Ectodermal cell (in vitro differentiated cells): ENCODE measurements at regions not wholly inside any gene's neighbourhood (a gene's known extent, or its start where the extent isn't known, plus 50 kb on each side); places are given as distances from the start of the nearest gene placed in this dataset.
"Not testable (repeated sequence)": the region's sequence is repeated elsewhere in the genome, so short reads cannot be mapped to it uniquely, and the experiment has no call there.

ENCODE experiments used
- H3K27ac ChIP-seq: 2 replicates; pipeline ENCODE4 v1.7.0; 2013; ENCODE audit warnings: mild to moderate bottlenecking, low read depth, low read length; ENCODE audit not compliant: insufficient read depth, poor library complexity, severe bottlenecking
- H3K27me3 ChIP-seq: 2 replicates; pipeline ENCODE4 v1.7.0; 2013; ENCODE audit warnings: mild to moderate bottlenecking, low read length; ENCODE audit not compliant: insufficient read depth, control insufficient read depth, poor library complexity, severe bottlenecking
- H3K36me3 ChIP-seq: one replicate; pipeline ENCODE4 v1.7.0; 2013; ENCODE audit warnings: low read length; ENCODE audit not compliant: control insufficient read depth, insufficient read depth
- H3K4me1 ChIP-seq: one replicate; pipeline ENCODE4 v1.7.0; 2013; ENCODE audit warnings: low read length; ENCODE audit not compliant: control insufficient read depth, insufficient read depth
- H3K4me3 ChIP-seq: 2 replicates; pipeline ENCODE4 v1.7.0; 2013; ENCODE audit warnings: low read depth, low read length, control low read depth; ENCODE audit not compliant: insufficient read depth
- H3K9me3 ChIP-seq: 2 replicates; pipeline ENCODE4 v1.7.0; 2013; ENCODE audit warnings: mild to moderate bottlenecking, low read length, moderate library complexity; ENCODE audit not compliant: control insufficient read depth
- WGBS, 2 experiments: methylation state at CpG; one replicate each; pipeline ENCODE4 v1.1.7; 2013; ENCODE audit warnings: missing lambda C conversion rate in 2 of 2; 5-methylcytosine and 5-hydroxymethylcytosine counted together

GRCh38 chr9:41043433-41043832, 85.0 kb downstream of the FOXD4L6 start:
- H3K4me1 ChIP-seq, H3K36me3 ChIP-seq, H3K27me3 ChIP-seq, H3K27ac ChIP-seq, H3K4me3 ChIP-seq, H3K9me3 ChIP-seq: not testable (repeated sequence)
- WGBS, 2 experiments = no CpG with 5 or more reads among the region's 1 CpG

DNA sequence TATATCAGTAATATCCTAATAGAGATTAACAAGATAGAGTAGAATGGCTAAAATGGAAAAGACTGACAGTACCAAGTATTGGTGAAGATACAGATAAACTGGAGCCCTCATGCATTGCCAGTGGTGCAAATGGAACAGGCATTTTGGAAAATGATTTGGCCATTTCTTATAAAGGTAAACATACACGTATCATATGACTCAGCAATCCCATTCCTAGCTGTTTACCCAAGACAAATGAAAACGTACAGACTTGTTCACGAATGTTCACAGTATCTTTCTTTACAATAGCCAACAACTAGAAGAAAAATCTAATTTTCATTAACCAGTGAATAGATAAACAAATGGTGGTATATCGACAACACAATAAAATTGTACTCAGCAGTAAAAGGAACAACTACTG, 86.4 kb downstream of the FOXD4L6 start:
- H3K4me3 ChIP-seq, H3K4me1 ChIP-seq, H3K27me3 ChIP-seq, H3K36me3 ChIP-seq, H3K9me3 ChIP-seq, H3K27ac ChIP-seq: not testable (repeated sequence)
- 48 to 56% methylated on average over 2 to 3 of the region's 4 CpGs for WGBS, 2 experiments

DNA sequence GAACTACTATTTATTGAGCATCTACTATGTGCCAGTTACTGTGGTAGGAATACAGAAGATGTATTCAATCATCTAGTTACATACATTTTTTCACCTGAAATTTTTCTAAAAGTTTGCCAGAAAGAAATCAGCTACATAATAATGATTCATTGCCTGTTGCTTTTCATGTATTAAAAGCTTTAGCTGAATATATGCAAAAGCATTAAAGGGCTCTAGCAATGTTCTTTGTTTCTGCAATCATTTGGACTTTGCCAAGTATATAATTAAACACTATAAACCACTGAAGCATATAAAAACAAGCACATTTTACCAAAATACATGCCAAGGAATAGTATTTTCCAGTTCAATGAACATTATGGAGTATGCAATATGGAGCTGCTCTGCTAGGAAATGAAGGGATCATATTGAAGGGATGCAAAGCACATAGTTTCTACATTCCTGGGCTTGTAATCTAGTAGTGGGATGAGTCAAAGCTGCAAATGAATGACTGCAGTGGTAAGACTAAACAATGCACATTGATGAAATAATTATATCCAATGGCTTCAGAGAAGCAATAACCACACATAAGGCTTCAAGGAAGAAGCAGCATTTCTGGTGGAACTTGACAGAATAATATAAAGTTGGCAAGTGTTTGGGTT, 87.7 kb downstream of the FOXD4L6 start:
- not testable (repeated sequence) for H3K27ac ChIP-seq, H3K9me3 ChIP-seq, H3K4me1 ChIP-seq, H3K36me3 ChIP-seq, H3K27me3 ChIP-seq, H3K4me3 ChIP-seq

- 40 to 50% methylated on average over 1 of the region's 1 CpG for WGBS, 2 experiments
- H3K4me3 ChIP-seq, H3K27ac ChIP-seq, H3K27me3 ChIP-seq, H3K36me3 ChIP-seq, H3K4me1 ChIP-seq, H3K9me3 ChIP-seq: not testable (repeated sequence)
These were observed 93.2 kb downstream of the FOXD4L6 start for GRCh38 chr9:41035276-41035675.

GRCh38 chr9:41034699-41035197, 93.7 kb downstream of the FOXD4L6 start:
- H3K9me3 ChIP-seq, H3K4me3 ChIP-seq, H3K36me3 ChIP-seq, H3K27me3 ChIP-seq, H3K27ac ChIP-seq, H3K4me1 ChIP-seq: not testable (repeated sequence)
- WGBS, 2 experiments = 86% methylated on average over 1 of the region's 1 CpG; no CpG with 5 or more reads in 1 of the 2 experiments

DNA sequence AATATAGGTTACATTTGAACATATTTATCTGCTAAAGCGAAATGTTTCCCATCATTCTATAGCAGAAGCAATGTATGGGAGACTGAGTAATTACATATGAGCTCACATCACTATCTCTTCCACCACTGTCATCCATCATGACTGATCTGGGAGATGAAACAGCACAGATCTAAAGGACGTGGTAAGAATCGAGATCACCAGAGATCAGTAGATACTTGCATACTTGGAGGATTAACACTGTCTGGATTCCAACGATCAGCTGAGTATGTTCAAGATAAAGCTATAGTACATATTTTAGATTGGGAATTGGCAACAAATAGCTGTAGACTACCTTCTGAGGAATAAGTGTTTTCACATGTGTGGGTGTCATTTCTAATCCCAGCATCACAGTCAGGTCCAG, 94.6 kb downstream of the FOXD4L6 start:
- H3K27me3 ChIP-seq, H3K27ac ChIP-seq, H3K9me3 ChIP-seq, H3K36me3 ChIP-seq, H3K4me1 ChIP-seq, H3K4me3 ChIP-seq: not testable (repeated sequence)
- WGBS, 2 experiments = 91% methylated on average over 3 of the region's 4 CpGs

- H3K9me3 ChIP-seq, H3K36me3 ChIP-seq, H3K4me1 ChIP-seq, H3K4me3 ChIP-seq, H3K27me3 ChIP-seq, H3K27ac ChIP-seq: not testable (repeated sequence)
- 68 to 83% methylated on average over 2 to 3 of the region's 3 CpGs for WGBS, 2 experiments
These were observed 95.1 kb downstream of the FOXD4L6 start for GRCh38 chr9:41033360-41033759.

GRCh38 chr9:41026912-41027676, 101.4 kb downstream of the FOXD4L6 start:
- not testable (repeated sequence) for H3K36me3 ChIP-seq, H3K9me3 ChIP-seq
- WGBS, 2 experiments = 85 to 87% methylated on average over 6 of the region's 6 CpGs

GRCh38 chr9:41022365-41022764, 106.1 kb downstream of the FOXD4L6 start:
- not testable (repeated sequence) for H3K9me3 ChIP-seq, H3K36me3 ChIP-seq, H3K27me3 ChIP-seq, H3K4me1 ChIP-seq, H3K27ac ChIP-seq, H3K4me3 ChIP-seq
- WGBS, 2 experiments = 100% methylated on average over 1 of the region's 4 CpGs; no CpG with 5 or more reads in 1 of the 2 experiments

More at GRCh38 chr9:41026912-41027676, 101.4 kb downstream of the FOXD4L6 start:
- H3K4me3 ChIP-seq, H3K27ac ChIP-seq, H3K27me3 ChIP-seq, H3K4me1 ChIP-seq: not testable (repeated sequence)

GRCh38 chr9:41019858-41020562, 108.5 kb downstream of the FOXD4L6 start:
- not testable (repeated sequence) for H3K27me3 ChIP-seq, H3K27ac ChIP-seq, H3K4me1 ChIP-seq, H3K4me3 ChIP-seq, H3K9me3 ChIP-seq, H3K36me3 ChIP-seq
- WGBS, 2 experiments = 71 to 75% methylated on average over 1 of the region's 1 CpG
